NCI-H1105 treated with DMSO at 0.1 percent for 48 hours (cell line): ENCODE measurements at regions not wholly inside any gene's neighbourhood (a gene's known extent, or its start where the extent isn't known, plus 50 kb on each side); places are given as distances from the start of the nearest gene placed in this dataset.
A peak's percentile ranks its signal among the peaks of the same experiment; 100 is the strongest.
"Not testable (repeated sequence)": the region's sequence is repeated elsewhere in the genome, so short reads cannot be mapped to it uniquely, and the experiment has no call there.

ENCODE experiments used
- DNase-seq: peaks from one replicate; lab custom pipeline; 2025; lab: John Stamatoyannopoulos, UW

DNA sequence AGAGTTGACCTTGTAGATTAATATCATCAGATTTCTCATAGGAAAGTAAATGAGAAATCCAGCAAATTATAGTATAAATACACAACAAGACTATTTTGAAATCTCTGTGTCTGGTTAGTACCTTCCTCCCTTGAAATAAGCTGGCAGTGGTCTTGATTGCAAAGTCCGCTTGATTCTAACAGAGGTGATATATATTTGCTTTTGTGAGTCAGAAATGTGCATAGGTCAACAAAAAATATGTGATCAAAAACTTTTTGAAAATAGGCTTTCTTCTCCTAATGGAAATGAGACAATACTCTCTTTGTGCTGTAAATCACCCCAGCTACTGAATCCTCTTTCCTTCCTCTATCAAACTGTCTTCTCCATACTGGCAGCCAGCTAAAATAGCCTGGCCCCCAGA lies 749.2 kb upstream of the CDH10 start:
- DNase-seq: no peak

DNA sequence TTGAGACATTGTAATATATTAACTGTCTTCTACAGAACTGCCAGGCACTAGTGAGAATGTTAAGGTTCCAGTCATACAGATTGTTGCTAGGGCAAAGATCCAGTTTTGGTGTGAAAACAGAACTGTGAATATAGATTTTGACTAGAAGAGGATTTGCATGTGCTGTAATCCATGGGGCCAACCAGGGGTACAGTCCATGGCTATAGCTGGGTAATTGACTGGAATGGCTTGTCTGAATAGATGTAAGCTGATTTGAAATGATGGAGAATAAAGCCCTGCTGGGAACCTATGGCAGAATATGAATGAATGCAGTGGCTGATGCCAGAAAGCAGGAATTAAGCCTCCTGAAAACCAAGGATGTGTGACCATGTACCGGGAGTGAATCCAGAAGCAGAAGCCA lies 748.5 kb upstream of the CDH10 start:
- DNase-seq: no peak

GRCh38 chr5:25387953-25388352 lies 743.2 kb upstream of the CDH10 start:
- DNase-seq: no peak

GRCh38 chr5:25362799-25363198 lies 718.0 kb upstream of the CDH10 start:
- no peak for DNase-seq

- no peak for DNase-seq
Observed at GRCh38 chr5:25358919-25359318, 714.1 kb upstream of the CDH10 start.

DNA sequence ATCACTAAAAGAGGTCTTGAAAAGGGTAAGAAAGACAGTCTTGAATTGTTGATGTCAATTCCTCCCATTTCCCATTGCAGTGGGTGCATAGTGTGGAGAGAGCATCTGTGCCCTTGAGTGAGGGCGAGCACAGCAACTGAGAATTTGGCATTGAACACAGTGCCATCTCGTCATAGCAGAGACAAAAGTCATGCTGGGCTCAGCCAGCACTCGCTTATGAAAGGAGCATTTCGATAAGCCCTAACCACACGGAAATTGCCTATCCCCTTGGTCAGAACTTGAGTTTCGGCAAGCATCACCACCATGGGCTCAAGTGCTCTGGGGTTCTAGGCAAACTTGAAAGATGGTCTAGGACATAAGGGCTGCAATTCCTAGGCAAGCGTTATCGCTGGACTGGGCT lies 712.8 kb upstream of the CDH10 start:
- DNase-seq: no peak

- no peak for DNase-seq
Observed at GRCh38 chr5:25349746-25350145, 705.0 kb upstream of the CDH10 start.

- no peak for DNase-seq
Observed at GRCh38 chr5:25345240-25345771, 700.5 kb upstream of the CDH10 start.

DNA sequence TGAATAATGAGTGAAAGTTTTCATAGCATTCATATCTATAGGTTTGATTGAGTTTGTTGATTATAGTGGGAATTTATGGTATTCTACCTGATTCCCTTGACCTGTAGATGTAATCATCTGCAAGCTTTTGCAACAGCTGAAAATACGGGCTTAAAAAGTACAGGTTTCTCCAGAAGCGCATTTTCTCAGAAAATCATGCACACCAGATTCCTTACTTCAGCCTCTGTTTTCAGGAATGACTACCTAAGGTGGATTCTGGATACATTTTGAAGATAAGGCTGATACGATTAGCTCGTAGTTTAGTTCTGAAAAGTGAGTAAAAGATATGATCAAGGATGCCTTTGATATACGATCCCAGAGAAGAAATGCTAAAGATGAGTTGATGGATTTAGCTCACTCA lies 694.8 kb upstream of the CDH10 start:
- no peak for DNase-seq

DNA sequence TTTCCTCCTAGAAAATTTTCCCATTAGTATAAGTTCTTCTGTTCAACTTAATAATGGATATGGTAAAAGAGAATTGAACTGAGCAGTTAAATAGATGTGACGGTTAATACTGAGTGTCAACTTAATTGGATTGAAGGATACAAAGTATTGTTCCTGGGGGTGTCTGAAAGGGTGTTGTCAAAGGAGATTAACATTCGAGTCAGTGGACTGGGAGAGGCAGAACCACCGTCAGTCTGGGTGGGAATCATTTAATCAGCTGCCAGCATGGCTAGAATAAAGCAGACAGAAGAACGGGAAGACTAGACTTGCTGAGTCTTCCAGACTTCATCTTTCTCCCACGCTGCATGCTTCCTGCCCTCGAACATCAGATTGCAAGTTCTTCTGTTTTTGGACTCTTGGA lies 689.6 kb upstream of the CDH10 start:
- DNase-seq: no peak

DNA sequence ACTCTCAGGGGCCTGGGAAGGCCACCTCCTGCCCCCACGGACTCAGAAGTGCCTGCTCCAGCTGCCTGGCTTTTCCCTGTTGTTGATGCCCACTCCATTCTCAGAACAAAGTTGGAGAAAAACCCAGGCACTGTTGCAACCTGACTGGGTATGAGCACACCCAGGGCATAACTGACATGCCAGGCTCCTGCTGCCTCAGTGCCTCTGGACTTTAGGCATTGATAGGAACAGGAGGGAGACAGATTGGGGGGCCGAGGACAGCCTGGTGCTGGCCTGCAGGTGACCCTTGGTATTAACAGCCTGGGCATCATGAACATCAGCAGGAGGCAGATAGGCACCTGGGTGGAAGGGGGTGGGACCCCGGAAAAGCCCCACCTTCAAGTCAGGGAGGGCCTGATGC lies 685.9 kb upstream of the CDH10 start:
- DNase-seq: no peak

DNA sequence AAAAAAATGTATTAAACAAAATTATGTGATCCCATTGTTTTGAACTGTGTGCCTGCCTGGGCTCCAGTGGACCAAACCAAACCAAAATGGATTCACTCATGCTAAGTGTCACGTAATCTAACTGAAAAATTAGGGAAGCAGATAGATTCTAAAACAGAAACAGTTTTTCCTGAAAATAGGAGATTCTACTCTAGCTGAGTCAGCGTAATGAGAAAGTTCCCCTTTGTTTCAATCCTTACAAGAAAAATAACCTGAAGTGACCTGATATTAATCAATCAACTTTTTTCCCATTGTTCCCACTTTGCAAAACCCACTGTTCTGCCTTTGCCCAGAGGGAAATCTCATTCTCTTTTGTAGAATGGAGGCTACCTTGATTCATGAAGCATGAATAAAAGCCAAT lies 682.4 kb upstream of the CDH10 start:
- DNase-seq: no peak

DNA sequence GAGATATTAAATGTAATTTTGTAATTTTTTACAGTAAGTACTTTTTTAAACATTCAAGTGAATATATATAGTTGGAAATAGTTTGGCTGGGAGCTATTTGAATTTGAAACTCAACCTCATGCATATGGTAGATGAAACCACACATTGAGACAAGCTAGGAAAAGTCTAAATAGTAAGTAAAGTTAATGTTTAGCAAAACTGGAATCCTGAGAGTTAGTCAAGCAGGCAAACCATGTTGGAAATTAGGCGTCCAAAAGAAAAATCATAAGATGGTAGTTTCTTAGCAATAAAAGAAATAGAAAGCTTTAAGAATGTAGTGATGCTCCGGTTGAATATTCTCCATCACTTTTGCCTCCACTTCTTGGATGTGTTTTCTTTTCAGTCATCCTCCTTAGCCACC lies 657.1 kb upstream of the CDH10 start:
- DNase-seq: no peak

DNA sequence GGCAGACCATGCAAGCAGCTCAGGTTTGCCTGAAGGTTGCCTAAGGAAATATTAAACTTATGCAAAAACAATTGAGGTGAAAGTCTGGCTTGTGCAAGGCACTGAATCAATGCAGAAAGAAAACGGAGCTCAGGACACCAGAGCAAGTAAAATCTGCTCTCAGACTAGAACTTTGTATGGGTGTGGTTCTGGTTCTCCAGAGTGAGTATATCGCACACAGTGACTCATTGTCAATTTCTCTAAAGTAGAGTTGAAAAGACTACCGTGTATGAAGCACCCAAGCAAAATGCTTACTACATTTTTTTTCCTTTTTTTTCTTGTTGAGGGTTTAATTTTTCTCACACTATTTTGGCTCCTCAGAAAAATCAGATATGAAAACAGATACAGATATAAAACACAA lies 650.3 kb upstream of the CDH10 start:
- no peak for DNase-seq

GRCh38 chr5:25289766-25290165 lies 645.0 kb upstream of the CDH10 start:
- not testable (repeated sequence) for DNase-seq

DNA sequence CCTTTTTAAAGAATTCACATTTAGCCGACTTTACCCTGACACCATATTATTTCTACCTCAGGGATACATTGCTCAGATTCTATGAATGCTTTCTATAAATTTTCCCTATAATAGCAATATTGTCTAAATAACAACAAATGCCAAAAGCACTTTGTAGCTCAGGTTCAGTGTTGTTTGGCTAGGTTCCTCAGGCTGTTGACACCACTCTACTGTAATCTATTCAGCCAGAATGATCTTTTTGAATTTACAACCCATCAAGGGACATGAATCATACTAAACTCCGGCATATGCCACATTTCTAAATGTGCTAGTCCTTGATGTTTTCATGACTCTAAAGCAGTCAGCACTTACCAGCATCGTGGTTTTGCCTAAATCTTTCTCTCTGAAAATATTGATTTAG lies 641.5 kb upstream of the CDH10 start:
- peak; percentile 32 for DNase-seq

- no peak for DNase-seq
Observed at GRCh38 chr5:25285136-25285535, 640.4 kb upstream of the CDH10 start.

DNA sequence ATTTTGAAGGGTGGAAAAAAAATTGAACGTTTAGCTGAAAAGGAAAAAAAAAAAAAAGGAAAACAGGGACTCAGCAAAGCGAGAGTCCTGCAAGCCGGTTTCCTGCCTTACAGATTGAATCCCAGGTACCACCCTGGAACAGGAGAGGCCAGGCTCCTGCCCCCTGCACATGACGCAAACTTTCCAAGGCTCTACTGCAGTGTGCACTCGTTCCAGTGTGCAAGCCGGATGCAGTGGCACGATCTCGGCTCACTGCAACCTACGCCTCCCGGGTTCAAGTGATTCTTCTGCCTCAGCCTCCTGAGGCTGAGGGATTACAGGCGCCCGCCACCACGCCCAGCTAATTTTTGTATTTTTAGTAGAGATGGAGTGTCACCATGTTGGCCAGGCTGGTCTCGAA lies 618.7 kb upstream of the CDH10 start:
- not testable (repeated sequence) for DNase-seq

GRCh38 chr5:25262221-25262620 lies 617.4 kb upstream of the CDH10 start:
- DNase-seq: no peak

GRCh38 chr5:25255128-25255527 lies 610.4 kb upstream of the CDH10 start:
- peak; percentile 18 for DNase-seq

- DNase-seq: no peak
Observed at GRCh38 chr5:25241981-25242380, 597.2 kb upstream of the CDH10 start.

- not testable (repeated sequence) for DNase-seq
Observed at GRCh38 chr5:25238720-25239119, 593.9 kb upstream of the CDH10 start.

DNA sequence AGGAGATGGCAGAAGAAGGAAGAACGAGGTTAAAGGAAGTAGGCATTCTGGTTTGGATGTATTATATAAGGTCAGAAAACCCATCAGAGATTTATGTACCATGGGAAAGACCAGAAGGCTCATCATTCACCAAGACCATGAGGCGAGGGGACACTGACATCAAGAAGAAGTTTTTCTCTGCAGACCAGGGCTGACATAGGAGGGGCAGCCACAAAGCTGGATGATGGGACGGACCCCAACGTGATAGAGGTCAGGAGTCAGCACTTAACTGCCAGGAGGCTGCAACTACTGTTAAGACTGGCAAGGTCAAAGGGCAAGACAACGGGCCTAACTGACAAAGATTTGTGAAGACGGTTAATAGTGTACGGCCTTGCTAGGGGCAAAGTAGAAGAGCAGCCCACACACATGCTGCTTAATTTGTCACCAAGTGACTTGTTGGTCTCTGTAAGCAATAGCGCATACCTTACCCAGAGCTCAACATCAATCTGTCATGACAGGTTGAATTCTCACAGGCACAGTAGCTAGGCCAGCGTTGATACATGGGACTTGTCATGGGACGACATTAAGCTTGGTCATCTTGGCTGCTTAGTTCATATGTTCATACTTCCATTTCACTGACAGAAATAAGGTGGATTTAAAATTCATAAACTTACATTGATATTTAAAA lies 579.7 kb upstream of the CDH10 start:
- no peak for DNase-seq

GRCh38 chr5:25199902-25200301 lies 555.1 kb upstream of the CDH10 start:
- not testable (repeated sequence) for DNase-seq
